ENCODE measurements at regions not wholly inside any gene's neighbourhood (a gene's known extent, or its start where the extent isn't known, plus 50 kb on each side); places are given as distances from the start of the nearest gene placed in this dataset.
"Not testable (repeated sequence)": the region's sequence is repeated elsewhere in the genome, so short reads cannot be mapped to it uniquely, and the experiment has no call there.

GRCh38 chr4:104128031-104128849 is 366.5 kb downstream of the CXXC4 start:
- no peak for DNase-seq

GRCh38 chr4:104123021-104123420 is 371.7 kb downstream of the CXXC4 start:
- no peak for DNase-seq

GRCh38 chr4:104117776-104118175 is 376.9 kb downstream of the CXXC4 start:
- DNase-seq = no peak

DNA sequence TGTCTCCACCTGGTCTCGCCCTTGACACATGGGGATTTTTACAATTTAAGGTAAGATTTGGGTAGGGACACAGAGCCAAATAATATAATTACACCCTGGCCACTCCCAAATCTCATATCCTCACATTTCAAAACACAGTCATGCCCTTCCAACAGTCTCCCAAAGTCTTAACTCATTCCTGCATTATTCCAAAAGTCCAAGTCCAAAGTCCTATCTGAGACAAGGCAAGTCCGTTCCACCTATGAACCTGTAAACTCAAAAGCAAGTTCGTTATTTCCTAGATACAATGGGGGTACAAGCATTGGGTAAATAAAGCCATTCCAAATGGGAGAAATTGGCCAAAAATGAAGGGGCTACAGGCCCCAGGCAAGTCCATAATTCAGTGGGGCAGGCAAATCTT is 380.8 kb downstream of the CXXC4 start:
- no peak for DNase-seq

- DNase-seq = no peak
These were observed 379.4 kb upstream of the TACR3 start for GRCh38 chr4:104099141-104099540.

DNA sequence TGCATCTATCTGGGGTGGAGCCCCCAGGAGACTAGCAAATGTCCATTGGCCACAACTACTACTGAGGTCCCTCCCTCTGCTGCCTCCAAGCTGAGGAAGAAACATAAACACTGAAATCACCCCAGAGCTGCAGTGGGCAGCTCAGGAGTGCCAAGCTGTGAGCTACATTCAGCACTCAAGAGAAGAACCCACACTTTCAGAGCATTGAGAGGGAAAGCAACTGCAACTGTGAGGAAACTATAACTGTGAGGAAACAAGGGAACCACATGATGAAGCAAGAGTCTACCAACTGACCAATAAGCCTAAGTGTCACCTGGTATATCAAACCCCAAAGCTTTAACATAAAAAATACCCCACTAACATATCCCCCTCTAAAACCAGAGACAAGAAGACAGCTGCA is 373.5 kb upstream of the TACR3 start:
- no peak for DNase-seq

DNA sequence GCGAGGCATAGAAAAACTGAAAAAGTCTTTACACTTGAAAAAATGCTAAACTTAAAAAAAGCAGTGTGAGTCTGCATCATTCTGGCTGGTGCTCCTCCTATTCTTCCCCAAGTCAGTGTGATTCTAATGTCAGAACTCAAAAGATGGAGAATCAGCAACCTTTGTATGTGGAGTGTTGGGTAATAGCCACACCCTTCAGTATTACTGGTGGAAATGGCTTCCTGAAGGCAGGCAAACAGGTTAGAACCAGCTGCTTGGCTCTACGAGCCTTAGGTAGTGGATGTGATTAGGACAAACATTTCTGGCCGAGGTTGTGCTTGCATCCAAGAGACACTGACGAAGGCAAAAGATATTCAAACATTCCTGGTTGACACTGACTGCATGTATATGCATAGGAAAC is 353.4 kb upstream of the TACR3 start:
- no peak for DNase-seq

DNA sequence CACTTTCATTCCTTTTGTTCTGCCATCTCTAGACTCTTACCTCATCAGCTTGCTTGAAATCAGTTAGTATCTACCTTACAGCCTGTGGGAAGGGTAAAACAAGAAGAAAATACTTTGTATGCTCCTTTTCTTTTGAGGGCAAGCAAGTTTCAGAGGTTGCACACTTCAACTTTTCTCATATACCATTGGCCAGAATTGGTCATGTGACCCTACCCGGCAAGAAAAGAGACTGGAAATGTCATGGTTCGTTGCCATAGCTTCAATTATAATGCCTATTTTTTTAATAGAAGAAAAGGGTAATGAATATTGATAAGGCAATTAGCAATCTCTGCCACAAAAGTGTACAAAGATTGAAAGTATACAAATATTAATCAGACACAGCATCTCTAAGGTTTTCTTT is 346.7 kb upstream of the TACR3 start:
- DNase-seq = no peak

DNA sequence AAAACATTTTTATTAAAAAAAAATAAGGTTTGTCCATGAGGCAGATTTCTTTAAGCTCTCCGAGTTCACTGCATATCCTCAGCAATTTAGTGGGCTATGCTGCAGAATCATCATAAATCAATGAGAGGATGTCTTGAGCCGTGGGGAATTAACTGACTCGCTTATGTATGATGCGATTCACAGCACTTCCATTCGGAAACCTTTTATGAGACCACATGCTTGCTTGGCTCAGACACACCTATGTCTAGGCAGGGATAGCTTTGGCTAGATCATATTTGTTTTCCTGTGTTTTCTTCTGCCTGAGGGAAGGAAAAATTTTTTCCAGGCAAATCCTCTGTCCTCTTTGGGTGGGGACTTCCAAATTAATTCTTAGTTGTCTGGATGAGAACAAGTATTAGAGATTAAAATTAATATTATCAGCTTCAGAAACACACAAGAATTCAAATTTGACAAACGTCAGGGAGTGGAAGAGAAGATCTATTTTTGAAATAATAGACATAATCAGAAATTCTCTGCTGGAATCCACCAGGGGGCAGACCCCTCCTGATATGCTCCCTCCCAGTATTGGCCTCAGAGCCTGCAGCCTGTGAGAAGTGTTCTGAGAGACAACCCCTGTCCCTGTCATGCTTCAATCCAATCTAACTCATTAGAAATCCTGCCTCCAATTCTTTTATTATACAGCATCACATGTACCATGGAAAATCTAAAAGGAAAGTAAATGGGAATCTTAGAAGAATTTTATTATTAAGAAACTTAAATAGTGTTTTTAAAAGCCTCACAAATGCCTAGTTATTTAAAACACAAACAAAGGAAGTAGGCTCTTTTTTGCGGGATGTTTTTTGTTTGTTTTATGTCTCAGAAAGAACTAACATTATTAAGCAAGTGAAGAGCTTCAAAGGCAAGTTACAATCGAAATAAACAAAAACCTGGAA is 345.1 kb upstream of the TACR3 start:
- peak; percentile 76 for DNase-seq

- DNase-seq = no peak
These were observed 343.6 kb upstream of the TACR3 start for GRCh38 chr4:104063341-104063740.

DNA sequence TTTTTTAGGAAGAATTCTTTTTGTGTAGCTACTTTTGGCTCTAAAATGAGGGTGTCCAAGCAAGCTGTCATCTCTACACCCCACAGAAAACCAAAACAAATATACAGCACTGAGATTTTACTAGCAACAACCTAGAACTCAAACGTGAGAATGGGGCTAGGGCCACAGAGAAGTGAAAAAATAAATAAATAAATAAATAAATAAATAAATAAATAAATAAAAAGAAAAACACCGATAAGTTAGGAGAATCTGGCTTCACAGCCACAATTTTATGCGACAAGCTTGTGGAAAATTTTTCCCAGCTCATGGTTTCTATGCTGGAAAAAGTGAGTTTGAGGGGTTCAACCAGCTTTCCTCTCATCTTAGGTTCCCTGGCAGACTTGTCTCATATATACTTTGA is 324.6 kb upstream of the TACR3 start:
- no peak for DNase-seq

DNA sequence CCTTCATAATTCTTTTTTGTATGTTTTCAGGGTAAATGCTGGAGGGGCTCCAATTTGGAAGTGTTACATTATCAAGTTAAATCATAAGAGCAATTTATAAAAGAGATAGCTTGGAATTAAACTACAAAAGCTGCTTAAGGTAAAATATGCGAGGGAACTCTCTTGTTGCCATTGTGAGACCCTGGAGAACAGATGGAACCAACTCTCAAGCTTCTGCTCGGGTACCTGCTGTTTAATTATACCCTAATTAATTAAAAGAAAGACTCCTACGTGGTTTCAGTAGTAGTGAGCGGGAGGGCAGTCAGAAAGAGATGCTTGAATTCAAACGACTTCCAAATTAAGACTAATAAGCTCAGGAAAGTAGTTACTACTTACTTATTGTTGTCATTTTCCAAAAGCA is 313.1 kb upstream of the TACR3 start:
- DNase-seq = no peak

DNA sequence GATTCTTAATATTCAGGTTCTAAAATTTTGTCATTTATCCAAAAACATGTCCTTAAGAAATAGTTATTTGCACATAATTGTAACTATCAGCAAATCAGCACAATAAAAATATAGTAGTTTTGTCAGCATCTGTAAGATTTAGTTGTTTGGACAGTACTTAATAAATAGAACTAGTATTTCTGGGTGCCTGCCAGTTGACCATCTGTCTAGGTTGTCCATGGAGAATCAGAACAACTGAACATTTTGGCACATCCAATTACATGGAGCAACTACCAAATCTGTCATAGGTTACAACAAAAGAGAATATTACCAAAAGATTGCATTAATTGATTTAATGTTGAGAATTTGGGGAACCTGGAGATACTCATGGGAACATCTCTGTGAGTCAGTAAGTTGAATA is 305.5 kb upstream of the TACR3 start:
- no peak for DNase-seq

DNA sequence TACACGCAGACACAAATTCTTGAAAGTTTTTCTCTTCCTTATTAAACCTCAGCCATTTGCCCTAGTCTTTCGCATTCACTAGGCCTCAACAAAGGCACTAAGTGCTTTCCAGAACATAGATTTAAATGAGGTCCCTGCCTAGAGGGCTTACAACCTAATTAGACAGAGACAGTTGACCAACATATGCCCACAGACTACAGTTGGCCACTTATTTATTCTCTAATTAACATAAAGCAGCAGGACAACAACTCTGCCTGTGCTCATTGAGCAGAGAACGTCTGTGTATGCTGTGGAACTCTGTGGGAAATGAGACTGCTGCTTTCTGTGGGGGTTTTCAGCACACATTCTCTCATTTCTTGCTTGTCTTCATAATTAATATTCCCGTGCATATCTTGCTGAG is 303.0 kb upstream of the TACR3 start:
- DNase-seq = no peak

DNA sequence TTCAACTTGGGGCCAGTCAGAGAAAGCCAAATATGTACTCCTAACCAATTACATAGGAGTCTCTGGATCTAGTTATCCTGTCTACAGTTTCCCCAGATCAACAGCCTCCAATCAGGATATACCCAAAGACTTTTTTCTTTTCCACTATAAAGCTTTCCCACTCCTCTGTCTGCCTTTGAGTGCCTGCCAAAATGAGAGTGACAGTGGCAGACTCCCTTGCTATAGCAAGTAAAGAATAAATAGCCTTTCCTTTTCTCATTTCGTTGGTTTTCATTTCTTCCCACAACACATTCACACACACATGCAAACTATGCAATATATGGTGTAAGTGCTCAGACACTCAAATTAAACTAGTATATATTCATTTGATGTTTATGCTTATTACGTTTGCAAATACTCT is 302.4 kb upstream of the TACR3 start:
- no peak for DNase-seq

- no peak for DNase-seq
These were observed 300.9 kb upstream of the TACR3 start for GRCh38 chr4:104020641-104021040.

- DNase-seq = no peak
These were observed 297.4 kb upstream of the TACR3 start for GRCh38 chr4:104017213-104017612.

- no peak for DNase-seq
These were observed 295.9 kb upstream of the TACR3 start for GRCh38 chr4:104015680-104016079.

GRCh38 chr4:104010722-104011121 is 290.9 kb upstream of the TACR3 start:
- no peak for DNase-seq

DNA sequence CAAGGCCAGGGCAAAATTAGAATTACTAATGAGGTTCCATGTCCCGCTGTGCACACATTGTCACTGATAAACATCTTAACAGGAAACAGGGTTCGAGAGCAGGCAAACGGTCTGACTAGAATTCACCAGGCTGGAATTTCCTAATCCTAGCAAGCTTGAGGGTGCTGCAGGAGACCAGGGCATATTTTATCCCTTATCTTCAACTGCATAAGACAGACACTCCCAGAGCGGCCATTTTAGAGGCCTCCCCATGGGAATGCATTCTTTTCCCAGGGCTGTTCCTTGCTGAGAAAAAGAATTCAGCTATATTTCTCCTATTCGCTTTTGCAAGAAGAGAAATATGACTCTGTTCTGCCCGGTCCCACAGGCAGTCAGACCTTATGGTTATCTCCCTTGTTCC is 282.5 kb upstream of the TACR3 start:
- not testable (repeated sequence) for DNase-seq

DNA sequence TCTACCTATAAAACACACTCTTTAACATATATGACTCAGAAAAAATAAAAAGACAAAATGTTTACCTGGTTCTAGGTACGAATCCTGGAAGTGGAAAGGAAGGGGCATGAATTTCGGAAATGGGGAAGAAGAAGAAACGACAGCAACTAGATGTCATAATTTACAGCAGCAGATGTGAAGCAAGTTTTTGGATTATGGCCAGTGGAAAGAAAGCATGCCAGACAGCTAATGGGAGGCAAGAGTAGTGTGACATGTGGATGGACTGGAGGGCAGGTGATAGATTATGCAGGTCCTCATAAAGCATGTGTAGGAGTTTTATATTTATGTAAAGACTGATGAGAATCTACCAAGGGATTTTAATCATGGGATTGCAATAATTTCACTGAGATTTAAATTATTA is 279.0 kb upstream of the TACR3 start:
- no peak for DNase-seq

GRCh38 chr4:103996637-103997036 is 276.9 kb upstream of the TACR3 start:
- peak; percentile 96 for DNase-seq

- peak; percentile 58 for DNase-seq
These were observed 276.3 kb upstream of the TACR3 start for GRCh38 chr4:103996064-103996463.

DNA sequence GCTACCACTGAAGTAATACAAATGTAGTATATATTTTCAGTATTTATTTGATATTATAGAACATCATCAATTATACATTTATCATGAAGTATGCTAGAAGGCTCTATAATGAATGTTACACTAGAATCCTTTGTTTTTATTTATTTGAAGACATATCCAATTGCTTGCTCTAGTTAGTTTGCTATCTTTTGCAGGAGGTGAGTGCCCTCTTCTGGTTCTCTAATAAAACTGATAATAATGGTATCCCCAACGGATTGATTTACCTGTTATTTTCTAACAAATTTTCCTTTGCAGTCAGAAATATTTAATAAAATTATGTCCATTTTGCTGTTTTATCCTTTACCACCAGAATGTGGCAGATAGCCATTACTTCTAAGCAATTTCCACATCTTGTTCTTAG is 274.3 kb upstream of the TACR3 start:
- DNase-seq = no peak

All from islet precursor cell (in vitro differentiated cells).